Activated CD4-positive, alpha-beta T cell treated with anti-CD3 and anti-CD28 coated beads for 24 hours (primary cell): ENCODE measurements at regions not wholly inside any gene's neighbourhood (a gene's known extent, or its start where the extent isn't known, plus 50 kb on each side); places are given as distances from the start of the nearest gene placed in this dataset.

ENCODE experiments used
- DNase-seq, 2 donors: peaks; one replicate each; pipeline ENCODE4 v3.0.0-alpha.2; 2020; ENCODE audit warnings: low read depth in 2 of 2

GRCh38 chr6:147867433-147868226 lies 359.1 kb downstream of the SAMD5 start:
- no peak for DNase-seq

GRCh38 chr6:147868427-147869190 lies 360.1 kb downstream of the SAMD5 start:
- DNase-seq: no peak

GRCh38 chr6:147869201-147869600 lies 360.7 kb downstream of the SAMD5 start:
- no peak for DNase-seq

GRCh38 chr6:147869869-147870268 lies 361.4 kb downstream of the SAMD5 start:
- DNase-seq: no peak

- no peak for DNase-seq
Measured at GRCh38 chr6:147870506-147871110, 362.1 kb downstream of the SAMD5 start.

- DNase-seq: no peak
Measured at GRCh38 chr6:147872002-147872401, 363.5 kb downstream of the SAMD5 start.

- no peak for DNase-seq
Measured at GRCh38 chr6:147873816-147874215, 365.3 kb downstream of the SAMD5 start.

GRCh38 chr6:147874322-147874721 lies 365.8 kb downstream of the SAMD5 start:
- DNase-seq: no peak

GRCh38 chr6:147879031-147879580 lies 370.6 kb downstream of the SAMD5 start:
- DNase-seq: no peak

GRCh38 chr6:147881432-147881831 lies 372.9 kb downstream of the SAMD5 start:
- no peak for DNase-seq

- no peak for DNase-seq
Measured at GRCh38 chr6:147888374-147888773, 379.9 kb downstream of the SAMD5 start.

- DNase-seq: no peak
Measured at GRCh38 chr6:147891671-147892070, 383.2 kb downstream of the SAMD5 start.

- DNase-seq: no peak
Measured at GRCh38 chr6:147892476-147892875, 384.0 kb downstream of the SAMD5 start.

GRCh38 chr6:147895272-147895671 lies 386.8 kb downstream of the SAMD5 start:
- DNase-seq: no peak

GRCh38 chr6:147900247-147900830 lies 391.8 kb downstream of the SAMD5 start:
- no peak for DNase-seq

GRCh38 chr6:147903321-147903720 lies 394.8 kb downstream of the SAMD5 start:
- DNase-seq: no peak

GRCh38 chr6:147903931-147904330 lies 395.4 kb downstream of the SAMD5 start:
- no peak for DNase-seq

GRCh38 chr6:147904416-147904815 lies 395.9 kb downstream of the SAMD5 start:
- no peak for DNase-seq

GRCh38 chr6:147905711-147906110 lies 397.2 kb downstream of the SAMD5 start:
- no peak for DNase-seq

GRCh38 chr6:147906361-147906760 lies 397.9 kb downstream of the SAMD5 start:
- no peak for DNase-seq

- DNase-seq: no peak
Measured at GRCh38 chr6:147909640-147910039, 401.1 kb downstream of the SAMD5 start.

- no peak for DNase-seq
Measured at GRCh38 chr6:147910281-147910680, 401.8 kb downstream of the SAMD5 start.
